KG1 (cell line): ENCODE measurements at regions not wholly inside any gene's neighbourhood (a gene's known extent, or its start where the extent isn't known, plus 50 kb on each side); places are given as distances from the start of the nearest gene placed in this dataset.
"Not testable (repeated sequence)": the region's sequence is repeated elsewhere in the genome, so short reads cannot be mapped to it uniquely, and the experiment has no call there.

Experiments
- DNase-seq: peaks from one replicate; lab custom pipeline; 2025; lab: John Stamatoyannopoulos, UW

DNA sequence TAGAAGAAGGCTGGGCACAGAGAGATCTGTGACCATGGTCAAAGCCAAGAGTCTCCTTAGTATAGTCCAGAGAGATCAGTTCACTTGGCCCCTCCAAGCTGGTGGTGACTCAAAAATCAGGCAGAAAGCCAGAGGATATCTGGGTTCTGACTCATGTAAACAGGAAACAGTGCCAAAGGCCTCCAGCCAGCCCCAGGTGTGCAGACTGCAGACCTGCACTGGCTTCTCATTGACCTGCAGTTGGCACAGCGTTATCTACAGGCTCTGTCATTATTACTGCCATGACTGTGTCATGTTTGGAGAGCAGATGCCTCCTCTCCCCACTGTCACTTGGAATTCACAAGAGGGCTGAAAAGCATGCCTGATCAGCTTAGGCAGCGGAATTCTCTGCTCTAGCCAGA is 295.7 kb upstream of the PRKD1 start:
- no peak for DNase-seq

DNA sequence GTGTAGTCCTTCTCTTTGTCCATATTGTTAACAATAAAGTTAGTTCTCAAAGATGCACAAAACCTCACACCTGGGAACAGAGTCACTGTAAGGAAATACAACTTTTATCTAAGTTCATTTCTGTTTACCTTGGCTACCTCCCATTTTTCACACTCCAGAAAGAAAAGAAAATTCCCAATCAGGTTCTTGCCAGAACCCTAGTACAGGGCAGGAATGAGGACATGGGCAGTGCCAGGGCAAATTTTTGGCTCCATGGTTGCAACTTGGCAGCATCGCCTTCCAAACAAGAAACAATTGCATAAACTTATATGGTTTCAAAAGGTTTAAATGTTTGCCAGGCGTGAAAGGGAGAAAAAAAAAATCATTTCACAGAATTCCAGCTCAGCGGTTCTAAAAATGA is 296.3 kb upstream of the PRKD1 start:
- DNase-seq, result no peak

DNA sequence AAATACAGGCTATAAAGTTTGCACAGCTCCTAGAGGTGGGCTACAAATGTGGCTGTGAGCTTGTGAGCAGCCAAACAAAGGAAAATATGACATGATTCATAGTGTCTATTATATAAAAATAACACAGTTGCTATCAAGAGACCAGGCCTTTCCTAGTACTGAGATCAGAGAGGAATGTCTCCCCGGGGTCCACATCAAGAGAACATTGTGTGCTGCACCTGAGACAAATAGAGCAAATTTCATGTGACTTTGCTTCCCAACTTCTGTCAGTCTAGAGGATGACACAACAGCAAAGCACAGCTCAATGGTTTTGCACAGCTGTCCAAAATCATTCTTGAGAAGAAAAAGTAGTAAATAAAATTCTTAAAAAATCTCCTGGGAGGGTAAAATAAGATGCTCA is 297.5 kb upstream of the PRKD1 start:
- DNase-seq, result no peak

DNA sequence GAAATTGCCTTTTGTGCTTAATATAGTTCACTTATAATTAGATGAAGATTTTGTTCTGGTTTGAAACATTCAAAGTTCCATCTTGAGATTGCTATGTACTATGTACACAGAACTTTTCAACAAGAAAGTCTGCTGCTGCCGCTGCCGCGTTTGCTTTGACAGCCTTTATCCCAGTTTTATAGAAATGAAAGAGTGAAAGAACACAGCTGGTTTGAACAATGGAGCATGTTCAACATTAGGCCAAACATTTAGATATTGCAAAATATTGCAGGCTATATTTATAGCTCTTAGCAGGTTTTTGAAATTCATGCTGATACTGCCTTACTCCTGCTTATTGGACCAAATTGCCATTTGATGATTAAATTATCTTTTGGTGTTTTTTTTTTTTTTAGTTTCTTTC is 299.8 kb upstream of the PRKD1 start:
- DNase-seq, result no peak

DNA sequence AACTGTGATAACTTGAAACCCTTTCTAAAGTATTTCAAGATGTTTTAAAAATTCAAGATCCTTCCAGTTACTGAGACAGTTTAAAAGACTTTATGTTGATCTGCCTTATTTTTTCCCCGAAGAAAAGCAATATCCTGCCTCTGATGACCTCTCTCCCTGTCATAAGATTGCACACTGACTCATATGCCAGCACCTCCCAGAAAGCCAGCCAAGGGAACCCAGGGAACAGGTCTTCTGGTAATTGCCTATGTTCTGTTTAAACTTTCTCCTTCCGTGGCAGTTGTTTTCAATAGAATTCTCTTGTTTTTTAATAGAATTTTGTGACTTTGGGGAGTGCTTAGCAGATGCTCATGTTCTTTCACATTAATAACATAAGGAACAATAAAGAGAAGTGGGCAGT is 300.2 kb upstream of the PRKD1 start:
- DNase-seq, result no peak

DNA sequence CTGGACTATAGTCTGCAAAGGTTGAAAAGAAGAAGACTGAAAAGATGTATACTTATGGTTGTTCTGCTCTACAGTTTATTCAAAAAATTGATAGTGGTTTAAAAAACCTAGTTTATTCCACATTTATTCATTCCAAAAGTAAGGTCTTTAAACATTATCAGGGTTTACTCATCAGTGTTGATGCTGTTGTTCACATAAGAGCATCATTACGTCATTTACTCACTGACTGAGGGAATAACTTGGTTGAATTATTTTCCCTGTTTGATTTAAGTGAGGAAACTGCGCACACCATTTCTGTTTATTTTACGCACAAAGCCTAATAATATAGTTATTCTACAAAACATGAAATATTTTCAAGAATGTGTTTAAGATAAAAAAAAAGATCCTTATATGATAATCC is 303.1 kb upstream of the PRKD1 start:
- DNase-seq, result no peak

DNA sequence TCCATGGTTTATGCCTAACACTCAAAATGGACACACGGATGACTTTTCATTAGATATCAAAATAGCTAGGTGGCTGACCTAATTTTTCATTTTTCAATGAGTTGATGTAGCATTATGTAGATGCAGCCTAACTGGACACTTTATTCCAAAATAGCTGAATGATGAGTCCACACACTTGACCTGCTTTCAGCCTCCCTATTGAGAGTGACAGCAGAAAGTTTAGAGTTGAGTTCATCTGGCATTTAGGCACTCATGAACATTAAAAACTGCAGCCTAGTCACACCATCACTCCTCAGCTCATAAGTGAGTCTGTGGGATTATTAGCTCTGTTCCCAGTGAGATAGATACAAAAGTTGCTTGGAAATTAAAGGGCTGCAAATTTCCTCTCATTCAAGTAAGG is 307.3 kb upstream of the PRKD1 start:
- no peak for DNase-seq

DNA sequence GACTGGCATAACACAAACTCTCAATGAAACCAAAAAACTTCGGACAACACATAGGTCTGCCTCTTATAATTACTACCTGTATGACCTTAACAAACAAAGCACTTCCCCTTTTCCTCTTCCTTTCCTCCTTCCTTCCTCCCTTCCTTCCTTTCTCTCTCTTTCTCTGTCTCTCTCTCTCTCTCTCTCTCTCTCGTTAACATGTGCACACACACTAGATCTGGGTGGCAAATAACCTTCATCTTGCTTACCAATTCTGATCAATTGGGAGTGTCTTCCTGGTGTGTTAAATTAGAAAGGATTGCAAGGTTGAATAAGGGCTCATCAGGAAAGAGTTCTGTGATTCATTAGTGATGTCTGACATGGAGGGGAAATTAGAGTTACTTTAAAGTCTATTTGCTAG is 307.8 kb upstream of the PRKD1 start:
- no peak for DNase-seq

DNA sequence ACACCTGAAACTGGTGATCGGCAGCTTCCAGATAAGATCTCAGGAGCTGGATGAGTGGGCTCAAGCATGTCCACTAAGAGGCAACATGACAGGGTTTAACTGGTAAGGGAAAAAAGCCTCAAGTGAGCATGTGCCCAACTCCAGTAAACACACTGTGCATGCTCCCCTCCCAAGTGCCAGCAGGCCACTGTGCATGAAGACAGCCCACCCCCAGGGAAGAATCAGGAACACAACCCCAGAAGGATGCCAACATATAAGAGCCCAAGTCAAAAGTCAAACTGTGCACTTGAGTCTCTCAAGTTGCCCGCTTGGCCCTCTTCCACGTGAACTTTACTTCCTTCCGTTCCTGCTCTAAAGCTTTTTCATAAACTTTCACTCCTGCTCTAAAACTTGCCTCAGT is 311.3 kb upstream of the PRKD1 start:
- DNase-seq, result no peak

DNA sequence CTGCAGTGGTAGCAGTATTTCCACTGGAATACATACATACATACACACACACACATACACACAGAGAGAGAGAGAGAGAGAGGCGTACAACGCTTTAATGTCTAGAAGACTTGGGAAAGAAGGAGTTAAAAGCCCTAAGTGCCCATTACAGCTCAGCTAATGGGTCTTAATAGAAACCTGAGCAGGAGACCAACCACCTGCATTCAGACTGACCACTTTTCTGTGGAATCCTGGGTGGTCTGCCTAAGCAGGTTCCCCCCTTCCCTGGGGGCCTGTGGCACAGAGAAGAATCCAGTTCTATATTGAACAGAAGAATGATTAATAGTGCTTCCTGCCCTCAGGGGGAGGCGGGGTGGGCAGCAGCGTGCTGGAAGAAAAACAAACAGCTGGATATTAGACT is 312.4 kb upstream of the PRKD1 start:
- no peak for DNase-seq

DNA sequence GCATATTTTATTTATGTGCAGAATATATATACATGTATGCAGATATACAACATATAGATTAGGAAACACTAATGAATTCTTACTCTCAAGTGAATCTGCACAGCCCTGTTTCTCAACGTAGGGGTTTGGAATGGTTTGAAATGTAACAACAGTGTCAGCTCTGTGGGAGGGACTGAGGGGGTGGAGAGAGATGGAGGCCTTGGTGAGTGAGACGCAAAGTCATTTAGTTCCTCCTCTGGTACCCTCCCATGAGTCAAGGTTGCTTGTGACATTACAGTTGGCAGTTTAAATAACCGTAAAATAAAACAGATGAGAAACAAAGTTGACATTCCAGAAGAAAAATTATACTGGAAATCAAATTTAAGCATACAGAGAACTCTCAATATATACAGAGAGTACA is 313.0 kb upstream of the PRKD1 start:
- DNase-seq, result no peak

DNA sequence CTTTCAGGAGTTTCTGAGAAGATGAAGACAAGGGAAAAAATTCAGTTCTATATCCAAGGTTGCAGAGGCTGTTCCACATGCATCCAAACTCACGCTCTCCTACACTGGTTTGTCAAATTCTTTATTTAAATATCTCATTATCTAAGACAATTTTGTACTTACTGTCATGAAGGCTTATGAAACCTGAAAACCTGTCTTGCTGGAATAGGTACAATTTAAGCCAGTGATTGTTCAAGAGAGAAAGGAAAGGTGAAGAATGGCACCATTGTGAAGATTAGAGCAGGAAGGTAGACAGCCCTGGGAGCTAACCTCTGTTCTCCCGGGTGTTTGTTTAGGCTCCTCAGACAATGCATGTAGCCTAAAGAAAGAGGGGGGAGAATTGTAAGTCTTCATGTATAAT is 315.1 kb upstream of the PRKD1 start:
- no peak for DNase-seq

DNA sequence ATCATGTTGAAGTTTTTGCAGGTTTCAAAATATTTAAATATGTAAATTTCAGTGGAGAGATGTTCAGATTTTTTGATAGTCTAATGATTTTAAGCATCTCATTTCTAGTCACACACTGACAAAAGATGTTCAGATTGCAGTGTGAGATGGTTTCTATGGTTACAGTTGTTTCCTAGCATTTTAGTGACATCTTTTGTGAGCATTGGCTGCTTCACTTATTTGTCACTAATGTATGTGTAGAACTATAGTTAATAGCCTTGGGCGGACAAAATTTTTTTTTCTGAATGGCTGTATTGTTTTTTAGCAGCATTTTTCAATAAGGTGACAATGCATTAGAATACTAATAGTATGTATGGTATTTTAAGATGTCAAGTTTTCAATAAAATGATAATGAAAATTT is 315.6 kb upstream of the PRKD1 start:
- no peak for DNase-seq

DNA sequence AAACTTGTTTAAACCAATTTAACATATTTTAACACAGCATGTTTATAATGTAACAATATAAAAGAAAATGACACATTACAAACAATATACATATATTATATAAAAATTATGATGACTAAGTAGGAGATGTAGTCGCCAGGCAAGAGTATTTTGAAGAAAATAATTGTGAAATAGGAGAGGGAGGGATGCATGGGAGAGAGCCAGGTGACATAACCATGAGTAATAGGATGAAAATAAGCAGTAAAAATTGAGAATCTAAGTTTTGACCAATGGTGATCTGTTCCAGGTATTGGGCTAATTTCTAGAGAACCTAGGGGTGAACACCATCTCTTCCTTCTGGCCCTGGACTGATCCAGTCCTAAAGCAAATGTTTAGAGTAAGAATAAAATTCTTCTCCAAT is 315.2 kb upstream of the G2E3 start:
- no peak for DNase-seq

DNA sequence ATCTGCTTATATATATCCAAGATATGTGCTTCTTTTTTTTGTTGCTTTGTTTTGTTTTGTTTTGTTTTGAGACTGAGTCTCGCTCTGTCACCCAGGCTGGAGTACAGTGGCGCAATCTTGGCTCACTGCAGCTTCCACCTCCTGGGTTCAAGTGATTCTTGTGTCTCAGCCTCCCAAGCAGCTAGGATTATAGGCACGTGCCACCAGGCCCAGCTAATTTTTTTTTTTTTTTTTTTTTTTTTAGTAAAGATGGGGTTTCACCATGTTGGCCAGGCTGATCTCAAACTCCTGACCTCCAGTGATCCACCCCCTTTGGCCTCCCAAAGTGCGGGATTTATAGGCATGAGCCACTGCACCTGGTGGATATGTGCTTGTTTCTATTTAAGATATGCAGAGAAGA is 314.6 kb upstream of the G2E3 start:
- not testable (repeated sequence) for DNase-seq

DNA sequence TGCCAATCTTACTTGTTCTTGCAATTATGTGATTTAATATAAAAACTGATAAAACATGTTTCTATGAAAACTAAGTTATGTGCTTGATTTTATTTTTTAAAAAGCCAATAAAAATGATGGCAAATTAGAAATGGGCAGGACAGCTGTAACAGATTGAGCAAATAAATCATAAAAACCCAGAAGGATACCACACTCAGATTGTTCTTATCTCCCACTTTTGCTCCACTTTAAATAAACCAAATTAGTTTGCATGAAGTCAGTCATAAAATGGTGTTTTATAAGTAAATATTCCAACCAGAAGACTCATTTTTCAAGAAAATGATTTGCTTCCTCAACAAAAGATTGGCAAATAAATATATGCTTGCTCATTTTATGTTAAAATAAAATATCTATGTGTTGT is 307.9 kb upstream of the G2E3 start:
- no peak for DNase-seq

DNA sequence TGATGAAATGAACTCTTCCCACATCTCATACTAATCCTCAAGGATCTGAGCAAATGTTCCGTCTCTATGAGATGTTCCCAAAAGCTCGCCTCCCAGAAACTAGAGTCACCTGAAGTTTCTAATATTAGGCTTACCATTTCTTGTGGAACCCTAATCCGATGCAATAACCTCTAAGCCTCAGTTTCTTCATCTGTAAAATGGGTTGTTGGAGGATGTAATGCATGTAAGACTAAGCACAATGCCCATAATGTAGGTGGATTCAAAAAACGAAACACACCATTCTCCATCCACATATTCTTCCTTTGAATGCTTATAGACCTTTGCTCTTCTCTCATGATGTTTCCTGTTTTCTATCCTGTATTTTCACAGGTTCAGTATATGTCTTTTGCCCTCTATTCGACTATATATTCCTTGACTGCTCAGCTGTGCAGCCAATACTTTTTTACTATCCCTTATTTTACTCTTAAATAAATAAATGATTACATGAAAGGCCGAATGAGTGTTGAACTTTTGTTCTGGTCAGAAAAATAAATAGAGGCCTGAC is 307.3 kb upstream of the G2E3 start:
- DNase-seq, result no peak

DNA sequence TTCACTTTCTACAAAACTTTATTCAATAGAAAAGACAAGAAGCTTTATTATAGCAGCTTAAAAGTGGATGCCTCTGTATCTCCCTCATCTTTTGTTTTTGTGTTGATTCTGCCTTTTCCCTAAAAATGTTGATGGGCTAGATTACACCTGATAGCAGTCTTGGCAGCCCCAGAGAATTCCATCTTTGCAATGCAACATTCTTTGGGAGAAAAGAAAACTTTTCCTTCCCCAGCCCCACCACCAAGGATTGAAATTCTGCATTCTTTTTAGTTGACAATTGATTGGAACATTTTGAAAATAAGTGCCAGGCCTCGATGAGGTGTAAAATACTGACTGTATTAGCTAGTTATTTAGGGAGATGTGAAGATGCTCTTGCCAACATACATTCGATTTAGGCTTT is 306.8 kb upstream of the G2E3 start:
- no peak for DNase-seq

DNA sequence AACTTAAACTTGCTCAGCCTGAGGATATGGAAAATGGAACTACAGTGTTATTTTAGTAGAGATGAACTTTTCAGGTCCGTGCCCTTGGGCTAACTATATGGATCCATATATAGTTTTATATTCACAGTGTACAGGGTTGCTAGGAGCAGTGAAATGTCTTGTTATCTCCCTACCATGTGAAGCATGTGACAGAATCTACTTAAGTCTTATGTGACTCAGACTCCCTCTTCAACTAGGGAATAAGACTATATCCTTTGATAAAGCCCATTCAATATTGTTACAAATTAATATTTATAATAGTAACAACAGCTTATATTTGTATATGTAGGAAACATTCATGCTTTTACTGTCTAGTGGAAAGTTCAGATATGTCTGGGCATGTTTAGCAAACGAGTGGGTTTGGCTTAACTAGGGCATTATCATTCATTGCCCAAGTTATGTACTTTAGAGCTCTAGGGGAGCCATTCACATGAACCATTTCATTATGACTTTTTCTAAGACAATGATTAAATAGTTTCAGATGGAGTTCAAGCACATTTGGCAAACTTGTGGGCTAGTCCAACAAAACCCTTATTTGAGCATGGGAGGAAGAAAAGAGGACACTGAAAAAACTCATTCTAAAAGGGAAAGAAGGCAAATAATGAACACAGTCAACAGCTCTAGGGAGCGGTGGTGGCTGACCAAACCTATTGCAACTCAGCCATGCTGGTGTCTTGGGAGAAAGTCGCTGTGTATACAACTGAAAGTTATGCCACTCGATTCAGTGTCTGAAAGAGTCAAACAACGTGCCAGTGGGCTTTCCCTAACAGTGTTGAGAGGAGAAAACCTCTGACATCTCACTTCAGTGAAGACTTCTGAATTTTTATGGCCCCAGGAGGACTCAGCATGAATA is 305.9 kb upstream of the G2E3 start:
- no peak for DNase-seq

DNA sequence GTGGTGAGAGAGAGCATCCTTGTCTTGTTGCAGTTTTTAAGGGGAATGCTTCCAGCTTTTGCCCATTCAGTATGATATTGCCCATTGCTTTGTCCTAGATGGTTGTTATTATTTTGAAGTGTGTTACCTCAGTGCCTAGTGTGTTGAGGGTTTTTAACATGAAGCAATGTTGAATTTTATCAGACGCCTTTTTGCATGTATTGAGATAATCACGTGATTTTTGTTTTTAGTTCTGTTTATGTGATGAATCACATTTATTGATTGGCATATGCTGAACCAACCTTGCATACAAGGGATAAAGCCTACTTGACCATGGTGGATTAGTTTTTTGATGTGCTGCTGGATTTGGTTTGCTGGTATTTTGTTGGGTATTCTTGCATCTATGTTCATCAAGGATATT is 302.3 kb upstream of the G2E3 start:
- no peak for DNase-seq

DNA sequence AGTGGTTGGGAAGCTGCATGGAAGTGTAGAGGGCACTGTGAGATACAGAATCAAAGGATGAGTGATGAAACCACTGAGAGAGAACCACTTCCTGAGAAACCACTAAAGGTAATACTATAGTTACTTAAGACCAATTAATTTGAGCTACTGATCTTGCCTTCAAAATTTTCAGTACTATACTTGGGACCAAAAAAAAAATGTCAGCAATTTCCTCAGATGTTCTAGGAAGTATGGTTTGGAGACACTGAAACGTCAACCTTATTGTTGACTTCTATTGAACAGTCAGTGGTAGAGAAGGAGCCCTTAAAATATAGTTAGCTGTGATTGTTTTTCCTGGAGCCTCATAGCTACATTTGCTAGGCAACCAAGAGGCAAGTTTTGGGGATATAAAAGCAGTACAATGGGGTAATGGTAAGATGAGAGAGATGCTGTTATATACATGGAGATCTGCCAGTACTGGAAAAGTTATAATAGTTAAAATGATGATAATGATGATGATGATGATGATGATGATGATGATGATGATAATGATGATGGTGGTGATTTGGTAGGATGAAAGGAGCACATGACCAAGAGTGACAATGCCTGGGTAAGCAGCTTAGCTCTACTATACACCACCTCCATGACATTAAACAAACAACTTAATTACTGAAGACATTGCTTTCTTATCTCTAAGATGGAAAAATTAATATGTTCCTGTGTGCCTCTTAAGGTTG is 300.9 kb upstream of the G2E3 start:
- no peak for DNase-seq

DNA sequence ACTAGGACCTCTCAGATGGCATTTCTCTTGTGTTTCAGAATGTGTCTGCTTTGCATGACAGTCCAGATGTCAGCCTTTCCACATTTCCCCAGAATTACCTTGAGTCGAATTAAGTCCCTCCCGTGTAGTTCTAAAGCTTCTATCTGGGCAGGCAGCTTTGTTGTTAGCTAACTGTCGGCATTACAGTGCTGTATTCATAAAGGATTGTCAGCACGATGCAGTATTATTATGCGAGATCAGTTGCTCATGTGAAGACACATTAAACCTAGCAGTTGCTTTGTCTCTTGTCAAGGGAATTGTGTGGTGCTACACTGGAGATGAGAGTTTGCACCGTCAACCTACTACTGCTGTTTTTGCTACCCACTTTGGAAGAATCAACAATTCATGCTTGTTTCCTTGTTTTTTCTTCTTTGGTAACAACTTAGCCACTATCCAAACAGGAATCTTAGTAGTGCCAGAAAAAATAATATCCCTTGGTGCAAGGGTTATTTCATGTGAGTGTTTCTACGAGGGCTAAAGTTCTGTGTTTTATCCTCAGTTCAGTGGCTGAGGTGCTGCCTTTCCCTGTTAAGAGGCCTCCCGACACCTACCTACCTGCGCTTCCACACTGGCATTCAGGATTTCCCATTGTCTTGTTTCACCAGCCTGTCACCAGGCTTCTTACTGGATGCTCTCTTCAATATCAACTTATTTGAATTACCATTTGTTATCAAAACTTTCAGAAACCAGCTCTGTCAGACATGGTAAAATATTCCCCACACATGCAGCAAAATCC is 297.9 kb upstream of the G2E3 start:
- no peak for DNase-seq

DNA sequence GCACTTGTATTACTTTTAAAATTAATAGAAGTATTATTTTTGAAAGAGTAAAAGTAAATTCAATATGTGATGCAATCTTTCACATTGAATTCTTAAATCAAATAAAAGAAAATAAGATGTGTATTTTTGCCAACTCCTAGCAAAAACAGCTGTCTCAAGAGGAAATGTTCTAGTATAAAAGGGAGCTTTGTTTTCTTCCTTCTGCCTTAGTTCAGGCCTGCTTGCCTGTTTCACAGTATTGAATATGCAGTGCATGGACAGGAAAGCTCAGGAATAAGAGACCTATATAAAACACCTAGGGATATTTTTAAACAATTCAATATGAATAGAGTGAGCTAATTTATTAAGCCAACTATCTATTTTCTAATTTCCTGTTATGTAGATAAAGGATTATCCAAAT is 294.8 kb upstream of the G2E3 start:
- DNase-seq, result no peak
